Stimulated activated CD4-positive, alpha-beta T cell treated with anti-CD3 and anti-CD28 coated beads, Interleukin-1b, Interleukin-23, amount 100 ng/mL, for 4 hours (primary cell): ENCODE measurements at regions not wholly inside any gene's neighbourhood (a gene's known extent, or its start where the extent isn't known, plus 50 kb on each side); places are given as distances from the start of the nearest gene placed in this dataset.

ENCODE experiments used
- DNase-seq, 2 donors: peaks; one replicate each; pipeline ENCODE4 v3.0.0-alpha.2; 2020; ENCODE audit warnings: low read depth in 2 of 2

DNA sequence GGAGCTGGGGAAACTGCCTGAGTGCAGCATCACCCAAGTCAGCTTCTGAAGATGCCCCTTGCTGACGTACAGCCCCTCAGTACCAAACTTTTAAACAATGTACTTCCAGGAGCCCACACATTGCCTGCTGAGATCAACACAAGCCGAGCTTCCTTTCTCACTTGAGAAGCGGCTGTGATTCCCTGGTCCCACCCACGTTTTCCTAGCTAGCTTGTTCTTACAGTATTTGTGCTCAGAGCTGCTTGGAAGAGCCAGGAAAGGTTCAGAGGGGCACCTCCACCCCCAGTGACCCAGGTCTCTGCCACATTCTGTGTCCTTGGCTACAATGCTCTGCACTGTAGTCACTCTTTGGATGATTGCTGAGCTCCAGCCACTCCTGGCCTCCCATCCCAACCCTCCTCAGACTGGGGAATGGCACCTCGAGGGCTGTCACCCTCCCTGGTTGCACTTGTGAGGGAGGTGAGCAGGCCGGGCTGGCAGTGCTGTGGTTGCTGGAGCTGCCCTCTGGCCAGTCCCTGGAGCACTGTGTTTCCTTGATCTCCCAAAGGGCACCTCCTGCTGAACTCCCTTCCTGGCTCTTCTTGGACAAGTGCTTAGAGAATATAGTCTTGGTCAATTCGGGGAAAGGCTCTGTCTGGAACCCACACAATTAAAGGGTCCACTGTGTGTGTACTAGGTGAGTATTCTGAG lies 355.1 kb downstream of the AJAP1 start:
- no peak for DNase-seq

DNA sequence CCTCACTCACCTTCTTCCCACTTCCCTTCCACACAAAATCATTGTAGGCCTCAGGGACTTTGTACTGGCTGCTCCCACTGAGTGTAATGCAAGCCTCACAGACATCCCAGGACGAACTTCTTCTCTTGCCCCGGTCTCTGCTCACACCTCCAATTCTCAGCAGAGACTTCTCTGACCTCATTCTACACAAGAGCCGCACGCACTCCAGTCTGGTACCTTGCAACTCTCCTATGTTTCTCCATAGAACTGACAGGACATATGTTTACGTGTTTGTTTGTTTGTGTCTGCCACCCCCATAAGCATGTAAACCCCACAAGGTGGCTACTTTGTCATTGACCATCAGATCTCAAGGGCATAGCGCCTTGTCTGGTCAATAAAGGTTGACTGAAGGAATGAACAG lies 350.8 kb downstream of the AJAP1 start:
- no peak for DNase-seq

GRCh38 chr1:5002676-5003075 lies 348.3 kb downstream of the AJAP1 start:
- no peak for DNase-seq

DNA sequence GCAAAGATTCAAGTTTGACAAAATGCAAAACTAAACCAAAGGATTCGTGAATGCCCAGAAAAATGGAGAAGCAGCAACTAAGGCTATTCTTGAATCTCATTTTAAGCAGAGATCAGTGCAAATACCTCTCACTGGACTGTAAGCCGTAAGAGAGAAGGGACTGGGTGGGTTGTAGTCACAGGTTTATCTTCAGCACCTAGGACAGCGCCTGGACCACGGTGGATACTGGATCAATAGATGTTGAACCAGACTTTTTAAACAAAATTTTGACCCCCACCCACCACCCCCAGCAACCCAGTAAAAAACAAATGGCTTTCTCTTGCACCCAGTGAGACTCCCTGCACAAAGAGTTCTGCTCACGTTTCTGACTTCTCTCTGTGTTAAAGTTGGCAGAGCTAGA lies 347.1 kb downstream of the AJAP1 start:
- no peak for DNase-seq

DNA sequence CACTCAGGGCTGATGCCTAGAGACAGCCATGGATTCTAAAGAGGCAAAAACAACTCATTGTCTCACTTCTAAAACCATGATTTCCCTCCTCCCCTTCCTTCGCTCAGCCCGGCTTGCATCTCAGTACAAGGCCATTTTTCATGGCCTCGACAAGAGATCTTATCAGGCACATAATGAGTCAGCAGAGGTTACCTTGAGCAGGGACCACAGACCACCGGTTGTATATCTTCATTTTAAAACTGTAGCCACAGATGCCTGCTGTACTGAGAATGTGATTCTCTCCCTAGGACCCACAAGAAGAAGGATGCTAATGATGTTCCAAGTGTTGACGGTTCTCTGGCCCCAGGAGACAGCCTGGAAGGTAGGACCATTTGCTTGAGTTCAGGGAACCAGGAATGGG lies 331.9 kb downstream of the AJAP1 start:
- no peak for DNase-seq

DNA sequence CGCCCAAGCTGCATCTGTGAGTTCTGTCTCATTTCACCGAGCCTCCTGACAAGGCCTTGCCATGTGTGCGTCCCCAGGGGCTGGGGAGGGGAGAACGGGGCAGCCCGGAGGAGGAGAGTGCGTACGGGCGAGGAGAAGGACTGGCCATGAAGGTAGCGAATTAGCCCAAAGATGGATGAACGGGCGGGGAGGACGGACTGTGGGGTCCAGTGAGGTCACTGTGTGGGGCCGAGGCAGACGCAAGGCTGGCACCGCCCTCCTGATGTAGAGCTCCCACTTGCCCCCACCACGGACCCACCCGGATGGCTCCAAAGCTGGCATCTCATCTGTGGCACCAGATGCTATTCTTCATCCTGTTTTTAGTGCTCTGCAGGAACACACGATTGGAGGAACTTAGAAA lies 330.4 kb downstream of the AJAP1 start:
- DNase-seq = no peak

- DNase-seq = no peak
These were observed 325.8 kb downstream of the AJAP1 start for GRCh38 chr1:4980211-4980610.

DNA sequence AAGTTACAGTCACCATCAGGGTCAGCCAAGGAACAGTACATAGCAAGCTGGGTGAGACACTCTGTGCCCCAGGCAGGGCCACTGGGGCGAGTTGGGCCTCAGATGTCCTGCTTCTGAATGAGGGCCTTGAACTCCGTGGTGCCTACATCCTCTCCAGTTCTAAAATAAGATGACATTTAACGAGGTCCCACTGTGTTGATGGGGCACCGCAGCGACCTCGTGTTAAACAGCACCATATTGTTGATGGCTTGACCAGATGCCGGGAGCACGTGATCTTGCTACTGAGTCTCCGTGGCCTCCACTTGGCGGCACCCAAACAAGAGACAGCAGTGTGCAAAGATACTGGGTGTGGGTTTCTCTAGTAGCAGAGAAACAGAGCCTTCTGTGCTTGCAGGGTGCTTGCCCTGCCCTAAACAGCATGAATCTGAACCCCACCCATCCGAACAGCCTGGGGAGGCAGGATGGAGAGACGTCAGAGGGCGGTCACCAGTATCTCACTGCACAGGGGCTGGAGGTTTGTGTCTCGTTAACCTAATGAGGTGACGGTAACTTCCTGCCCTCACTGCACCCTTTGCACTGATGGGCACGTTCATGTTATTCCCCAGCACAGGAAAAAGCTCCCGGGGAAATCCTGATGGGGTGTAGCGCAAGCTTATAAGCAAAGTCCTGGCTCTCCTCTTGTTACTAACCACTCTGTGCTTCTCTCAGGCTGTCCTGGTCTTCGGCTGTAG lies 324.4 kb downstream of the AJAP1 start:
- no peak for DNase-seq

- no peak for DNase-seq
These were observed 323.3 kb downstream of the AJAP1 start for GRCh38 chr1:4977701-4978100.

DNA sequence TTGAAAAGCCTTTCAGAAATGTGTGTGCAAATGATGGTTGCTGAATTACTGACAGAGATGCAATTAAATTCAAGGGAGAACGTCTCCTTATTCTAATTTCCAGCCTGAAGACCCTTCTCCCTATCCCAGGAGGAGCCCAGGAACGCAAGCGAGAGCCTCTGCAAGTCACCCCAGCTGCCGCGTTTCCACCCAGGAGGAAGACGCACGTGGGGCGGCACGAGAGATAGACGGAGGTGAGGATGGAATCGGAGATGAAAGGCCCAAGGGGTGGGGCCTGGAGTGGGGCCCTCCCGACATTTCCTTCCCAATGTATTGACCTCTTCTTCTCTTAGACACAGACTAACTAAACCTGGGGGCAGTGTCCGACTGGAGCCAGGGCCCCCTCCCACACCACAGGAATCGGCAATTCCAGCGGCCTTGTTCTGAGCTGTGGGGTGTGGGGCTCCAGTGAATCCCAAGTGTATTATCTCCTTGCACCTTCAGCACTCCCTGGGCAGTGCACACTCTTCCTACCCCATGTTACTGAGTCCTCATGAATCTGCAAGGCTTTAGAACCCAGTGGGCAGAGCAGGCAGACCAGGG lies 322.5 kb downstream of the AJAP1 start:
- DNase-seq = no peak

DNA sequence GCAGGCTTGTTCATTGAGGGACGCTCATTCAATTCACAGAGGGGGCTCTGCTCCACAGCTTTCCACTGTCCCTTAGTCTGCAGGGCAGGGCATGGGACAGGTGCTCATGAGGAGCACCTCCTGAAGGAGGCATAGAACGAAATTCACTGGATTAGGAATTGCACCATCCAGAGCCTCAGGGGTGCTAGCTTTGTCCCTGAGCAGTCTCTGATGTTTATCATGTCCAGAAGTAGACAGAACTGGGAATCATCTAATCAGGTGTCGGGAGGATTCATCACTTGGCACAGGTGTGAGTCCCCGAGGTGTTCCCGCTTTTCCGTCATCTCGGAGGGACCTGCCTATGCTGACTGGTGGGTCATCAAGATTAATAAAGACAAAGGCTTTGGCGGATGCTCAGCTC lies 321.4 kb downstream of the AJAP1 start:
- DNase-seq = no peak

DNA sequence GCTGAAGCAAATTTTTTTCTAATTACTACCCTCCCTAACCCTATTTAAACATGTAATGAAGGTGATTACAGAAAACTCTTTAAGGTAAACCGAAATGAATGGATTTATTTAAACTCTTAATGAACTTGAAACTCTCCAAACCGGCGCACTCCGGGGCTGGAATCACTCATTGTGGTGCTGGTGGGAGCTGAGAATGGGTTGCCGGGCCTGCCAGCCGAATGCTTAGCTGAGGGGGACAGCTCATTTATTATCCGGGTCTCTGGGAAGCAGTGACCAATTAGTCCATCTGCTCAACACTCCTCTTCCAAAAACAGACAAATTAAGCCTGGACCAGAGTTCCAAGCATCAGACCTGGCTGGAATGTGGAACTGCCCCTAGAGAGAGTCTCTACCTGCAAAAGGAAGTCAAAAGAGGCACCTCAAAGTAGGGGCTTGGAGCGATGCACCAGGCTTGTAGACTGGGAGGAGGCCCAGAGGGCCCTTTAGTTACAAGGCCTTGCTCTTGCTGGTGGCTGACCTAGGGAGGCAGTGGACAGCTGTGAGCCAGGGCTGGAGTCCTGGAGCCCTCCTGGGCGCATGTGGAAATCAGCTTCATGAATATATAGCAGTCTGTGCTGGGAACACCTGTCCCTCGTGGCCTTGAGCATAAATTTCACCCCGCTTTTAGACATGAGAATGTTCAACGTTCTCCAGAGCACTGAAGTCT lies 320.7 kb downstream of the AJAP1 start:
- DNase-seq = no peak

- DNase-seq = no peak
These were observed 318.9 kb downstream of the AJAP1 start for GRCh38 chr1:4973341-4973740.

DNA sequence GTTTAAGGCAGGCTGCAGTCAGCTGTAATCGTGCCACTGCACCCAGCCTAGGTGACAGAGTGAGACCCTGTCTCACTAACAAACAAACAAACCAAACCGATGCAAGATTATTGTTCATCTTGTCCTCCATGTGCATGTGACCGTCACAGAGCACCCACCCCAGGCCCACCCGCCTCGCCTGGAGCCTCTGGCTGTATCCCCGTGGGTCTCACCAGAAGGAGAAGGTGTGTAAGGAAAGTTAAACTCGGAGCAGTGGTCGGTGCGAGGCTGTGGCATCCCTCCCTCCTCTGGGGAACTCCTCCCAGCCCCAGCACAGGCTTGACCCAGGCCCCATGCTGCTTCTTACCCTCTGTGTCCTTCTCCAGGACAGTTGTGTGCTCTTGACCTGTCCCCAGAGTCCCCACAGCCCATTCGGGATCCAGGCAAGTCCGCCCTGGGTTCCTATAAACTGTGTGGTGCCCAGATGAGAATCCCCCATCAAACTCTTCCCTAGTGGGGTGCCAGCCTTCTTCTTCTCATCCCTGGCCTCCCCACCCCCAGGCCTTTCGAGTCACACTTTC lies 318.4 kb downstream of the AJAP1 start:
- DNase-seq = no peak

- DNase-seq = no peak
These were observed 317.3 kb downstream of the AJAP1 start for GRCh38 chr1:4971666-4972065.

- DNase-seq = no peak
These were observed 316.1 kb downstream of the AJAP1 start for GRCh38 chr1:4970532-4970931.

- DNase-seq = no peak
These were observed 315.2 kb downstream of the AJAP1 start for GRCh38 chr1:4969556-4970129.

GRCh38 chr1:4965346-4966075 lies 311.1 kb downstream of the AJAP1 start:
- DNase-seq = no peak

- no peak for DNase-seq
These were observed 310.4 kb downstream of the AJAP1 start for GRCh38 chr1:4964634-4965345.

GRCh38 chr1:4963251-4963650 lies 308.8 kb downstream of the AJAP1 start:
- DNase-seq = no peak

- DNase-seq = no peak
These were observed 308.4 kb downstream of the AJAP1 start for GRCh38 chr1:4962836-4963235.
